Endodermal cell (in vitro differentiated cells): ENCODE measurements at regions not wholly inside any gene's neighbourhood (a gene's known extent, or its start where the extent isn't known, plus 50 kb on each side); places are given as distances from the start of the nearest gene placed in this dataset.

Source experiments
- DNase-seq: peaks from one replicate; pipeline ENCODE4 v3.0.0-alpha.2; 2017
- H3K27ac ChIP-seq: 2 replicates; pipeline ENCODE4 v1.5.1; 2013; ENCODE audit warnings: mild to moderate bottlenecking, low read depth, low read length, moderate library complexity
- H3K27me3 ChIP-seq: 2 replicates; pipeline ENCODE4 v1.6.1; 2013; ENCODE audit warnings: mild to moderate bottlenecking, low read length, moderate library complexity; ENCODE audit not compliant: insufficient read depth, control insufficient read depth, poor library complexity, severe bottlenecking
- H3K36me3 ChIP-seq: 2 replicates; pipeline ENCODE4 v1.7.0; 2013; ENCODE audit warnings: mild to moderate bottlenecking, low read length, moderate library complexity; ENCODE audit not compliant: control insufficient read depth, insufficient read depth
- H3K4me1 ChIP-seq: one replicate; pipeline ENCODE4 v1.7.0; 2013; ENCODE audit warnings: low read length; ENCODE audit not compliant: control insufficient read depth, insufficient read depth
- H3K4me3 ChIP-seq: 2 replicates; pipeline ENCODE4 v1.5.1; 2013; ENCODE audit warnings: mild to moderate bottlenecking, low read length, moderate library complexity
- H3K9ac ChIP-seq: 2 replicates; pipeline ENCODE4 v1.6.1; 2013; ENCODE audit warnings: mild to moderate bottlenecking, low read length, moderate library complexity; ENCODE audit not compliant: poor library complexity, severe bottlenecking; ENCODE audit errors: extremely low read depth
- H3K9me3 ChIP-seq: 2 replicates; pipeline ENCODE4 v1.6.1; 2013; ENCODE audit warnings: mild to moderate bottlenecking, low read length, moderate library complexity; ENCODE audit not compliant: control insufficient read depth
- H3K27ac Mint-ChIP-seq: 2 replicates; pipeline ENCODE4 v1.8.0; 2020; ENCODE audit warnings: mixed read lengths
- H3K27me3 Mint-ChIP-seq: 2 replicates; pipeline ENCODE4 v1.8.0; 2021; ENCODE audit warnings: mild to moderate bottlenecking, mixed read lengths; ENCODE audit not compliant: insufficient read depth
- H3K36me3 Mint-ChIP-seq: 2 replicates; pipeline ENCODE4 v1.8.0; 2020; ENCODE audit warnings: low read depth, mixed read lengths
- H3K4me1 Mint-ChIP-seq: 2 replicates; pipeline ENCODE4 v1.8.0; 2020; ENCODE audit warnings: mixed read lengths
- H3K4me3 Mint-ChIP-seq: 2 replicates; pipeline ENCODE4 v1.8.0; 2020; ENCODE audit warnings: mild to moderate bottlenecking, moderate library complexity, mixed read lengths
- H3K9me3 Mint-ChIP-seq: 2 replicates; pipeline ENCODE4 v1.8.0; 2020; ENCODE audit warnings: mild to moderate bottlenecking, mixed read lengths
- WGBS, 2 experiments: methylation state at CpG; one replicate each; pipeline versions ENCODE4 v1.1.5 to v1.1.7; 2013; ENCODE audit warnings: missing lambda C conversion rate in 2 of 2, mixed read lengths in 1 of 2; ENCODE audit not compliant: insufficient coverage in 1 of 2, insufficient read length in 1 of 2; 5-methylcytosine and 5-hydroxymethylcytosine counted together
- TF ChIP-seq, protein P1 (sequence below): fragments of 200-600 bp; sonication (generic); conservative IDR thresholded peaks from 2 replicates; pipeline ENCODE4 v1.5.0; 2021; ENCODE audit warnings: antibody characterized with exemption, mild to moderate bottlenecking

DNA sequence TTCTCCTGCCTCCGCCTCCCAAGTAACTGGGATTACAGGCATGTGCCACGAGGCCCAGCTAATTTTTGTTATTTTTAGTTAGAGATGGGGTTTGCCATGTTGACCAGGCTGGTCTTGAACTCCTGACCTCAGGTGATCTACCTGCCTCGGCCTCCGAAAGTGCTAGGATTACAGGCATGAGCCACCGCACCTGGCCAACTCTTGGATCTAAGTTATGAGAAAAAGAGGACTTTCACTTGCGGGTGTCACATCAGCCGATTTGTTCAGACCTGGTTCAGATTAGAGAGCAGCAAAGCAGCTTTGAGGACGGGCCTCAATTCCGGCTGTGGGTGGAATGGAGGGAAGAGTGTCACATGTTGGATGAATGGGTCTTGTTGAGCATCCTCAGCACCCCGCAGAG, 61.0 kb upstream of the FGFR2 start:
- Mint-ChIP-seq H3K36me3 (no peaks in the 10 kb centered on the region), H3K4me1 (peaks cover 5% of the 10 kb centered on the region), H3K9me3 (no peaks in the 10 kb centered on the region), H3K27ac (no peak overlapping the region), H3K4me3 (no peak overlapping the region), H3K27me3 (peaks cover 2% of the 10 kb centered on the region)
- Histone ChIP-seq H3K4me3 (no peak overlapping the region), H3K27ac (no peak overlapping the region), H3K27me3 (no peaks in the 10 kb centered on the region), H3K4me1 (no peaks in the 10 kb centered on the region), H3K9me3 (no peaks in the 10 kb centered on the region), H3K36me3 (no peaks in the 10 kb centered on the region), H3K9ac (no peak overlapping the region)
- DNase-seq: no peak
- TF ChIP-seq, protein P1, sequence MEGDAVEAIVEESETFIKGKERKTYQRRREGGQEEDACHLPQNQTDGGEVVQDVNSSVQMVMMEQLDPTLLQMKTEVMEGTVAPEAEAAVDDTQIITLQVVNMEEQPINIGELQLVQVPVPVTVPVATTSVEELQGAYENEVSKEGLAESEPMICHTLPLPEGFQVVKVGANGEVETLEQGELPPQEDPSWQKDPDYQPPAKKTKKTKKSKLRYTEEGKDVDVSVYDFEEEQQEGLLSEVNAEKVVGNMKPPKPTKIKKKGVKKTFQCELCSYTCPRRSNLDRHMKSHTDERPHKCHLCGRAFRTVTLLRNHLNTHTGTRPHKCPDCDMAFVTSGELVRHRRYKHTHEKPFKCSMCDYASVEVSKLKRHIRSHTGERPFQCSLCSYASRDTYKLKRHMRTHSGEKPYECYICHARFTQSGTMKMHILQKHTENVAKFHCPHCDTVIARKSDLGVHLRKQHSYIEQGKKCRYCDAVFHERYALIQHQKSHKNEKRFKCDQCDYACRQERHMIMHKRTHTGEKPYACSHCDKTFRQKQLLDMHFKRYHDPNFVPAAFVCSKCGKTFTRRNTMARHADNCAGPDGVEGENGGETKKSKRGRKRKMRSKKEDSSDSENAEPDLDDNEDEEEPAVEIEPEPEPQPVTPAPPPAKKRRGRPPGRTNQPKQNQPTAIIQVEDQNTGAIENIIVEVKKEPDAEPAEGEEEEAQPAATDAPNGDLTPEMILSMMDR: no peak
- WGBS, 2 experiments: 83 to 96% methylated on average over 8 to 10 of the region's 10 CpGs

DNA sequence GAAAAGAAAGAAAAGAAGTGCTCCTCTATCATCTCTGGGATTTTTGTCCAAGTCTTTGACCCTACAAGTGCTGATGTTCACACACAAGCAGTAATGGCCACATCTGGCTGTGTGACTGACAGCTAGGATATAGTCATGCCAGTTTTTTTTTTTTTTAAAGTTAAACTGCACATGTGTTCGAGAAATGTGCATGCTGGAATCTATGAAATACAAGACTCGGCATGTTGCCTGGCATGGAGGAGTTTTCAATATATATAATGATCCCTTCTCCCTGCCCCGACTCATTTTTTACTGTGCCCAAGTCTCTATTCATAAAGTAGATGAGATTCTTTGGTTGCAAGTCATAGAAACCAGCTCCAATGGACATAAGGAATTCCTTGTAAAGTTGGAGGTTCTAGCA, 60.4 kb upstream of the FGFR2 start:
- Mint-ChIP-seq H3K27ac (no peak overlapping the region), H3K27me3 (peaks cover 2% of the 10 kb centered on the region), H3K4me1 (peaks cover 7% of the 10 kb centered on the region), H3K36me3 (no peaks in the 10 kb centered on the region), H3K4me3 (no peak overlapping the region), H3K9me3 (no peaks in the 10 kb centered on the region)
- TF ChIP-seq, protein P1: no peak
- no peak overlapping the region for H3K4me3 ChIP-seq
- H3K27ac ChIP-seq: no peak overlapping the region
- H3K36me3 ChIP-seq: no peaks in the 10 kb centered on the region
- H3K9me3 ChIP-seq: no peaks in the 10 kb centered on the region
- no peak for DNase-seq
- WGBS, 2 experiments: 97% methylated on average over 3 of the region's 3 CpGs; no CpG with 5 or more reads in 1 of the 2 experiments
- H3K4me1 ChIP-seq: no peaks in the 10 kb centered on the region
- no peak overlapping the region for H3K9ac ChIP-seq
- H3K27me3 ChIP-seq: no peaks in the 10 kb centered on the region

DNA sequence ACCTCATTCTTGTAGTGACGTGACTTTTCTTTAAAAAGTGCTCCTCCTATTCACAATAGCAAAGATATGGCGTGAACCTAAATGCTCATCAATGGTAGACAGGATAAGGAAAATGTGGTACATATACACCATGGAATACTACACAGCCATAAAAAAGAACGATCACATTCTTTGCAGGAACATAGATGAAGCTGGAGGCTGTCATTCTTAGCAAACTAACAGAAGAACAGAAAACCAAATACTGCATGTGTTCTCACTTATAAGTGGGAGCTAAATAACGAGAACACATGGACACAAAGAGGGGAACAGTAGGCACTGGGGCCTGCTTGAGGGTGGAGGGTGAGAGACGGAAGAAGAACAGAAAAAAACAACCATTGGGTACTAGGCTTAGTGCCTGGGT, 59.9 kb upstream of the FGFR2 start:
- no peak for DNase-seq
- Histone ChIP-seq H3K27ac (no peak overlapping the region), H3K9ac (no peak overlapping the region), H3K27me3 (no peaks in the 10 kb centered on the region), H3K4me1 (no peaks in the 10 kb centered on the region), H3K4me3 (no peak overlapping the region), H3K36me3 (no peaks in the 10 kb centered on the region), H3K9me3 (no peaks in the 10 kb centered on the region)
- Mint-ChIP-seq H3K27me3 (peaks cover 2% of the 10 kb centered on the region), H3K4me1 (peaks cover 7% of the 10 kb centered on the region), H3K4me3 (no peak overlapping the region), H3K36me3 (no peaks in the 10 kb centered on the region), H3K27ac (no peak overlapping the region), H3K9me3 (no peaks in the 10 kb centered on the region)
- WGBS, 2 experiments: 85 to 92% methylated on average over 3 to 5 of the region's 5 CpGs
- TF ChIP-seq, protein P1: no peak
